Globus pallidus (tissue), 1 donor: ENCODE measurements at regions not wholly inside any gene's neighbourhood (a gene's known extent, or its start where the extent isn't known, plus 50 kb on each side); places are given as distances from the start of the nearest gene placed in this dataset.
A peak's percentile ranks its signal among the peaks of the same experiment; 100 is the strongest.
"Not testable (repeated sequence)": the region's sequence is repeated elsewhere in the genome, so short reads cannot be mapped to it uniquely, and the experiment has no call there.

Experiments used
- DNase-seq: peaks from one replicate; pipeline ENCODE4 v3.0.0-alpha.2; 2015; ENCODE audit warnings: low spot score

- no peak for DNase-seq
These were observed 346.4 kb upstream of the PRKX start for GRCh38 chrX:4059893-4060292.

- DNase-seq = no peak
These were observed 330.5 kb upstream of the PRKX start for GRCh38 chrX:4043951-4044350.

- DNase-seq = no peak
These were observed 322.4 kb upstream of the PRKX start for GRCh38 chrX:4035874-4036273.

GRCh38 chrX:4028151-4028550 is 314.7 kb upstream of the PRKX start:
- no peak for DNase-seq

- DNase-seq = no peak
These were observed 291.8 kb upstream of the PRKX start for GRCh38 chrX:4005281-4005680.

- no peak for DNase-seq
These were observed 291.4 kb upstream of the PRKX start for GRCh38 chrX:4004822-4005221.

- DNase-seq = no peak
These were observed 280.9 kb upstream of the PRKX start for GRCh38 chrX:3994315-3994714.

- no peak for DNase-seq
These were observed 277.1 kb upstream of the PRKX start for GRCh38 chrX:3990569-3990968.

GRCh38 chrX:3972104-3972858 is 258.8 kb upstream of the PRKX start:
- not testable (repeated sequence) for DNase-seq

- DNase-seq = no peak
These were observed 255.3 kb upstream of the PRKX start for GRCh38 chrX:3968749-3969148.

GRCh38 chrX:3963980-3964379 is 250.5 kb upstream of the PRKX start:
- no peak for DNase-seq

GRCh38 chrX:3962511-3963311 is 249.3 kb upstream of the PRKX start:
- peak; percentile 16 for DNase-seq

- DNase-seq = no peak
These were observed 247.5 kb upstream of the PRKX start for GRCh38 chrX:3960952-3961351.

GRCh38 chrX:3951859-3952258 is 238.4 kb upstream of the PRKX start:
- no peak for DNase-seq

GRCh38 chrX:3950373-3950772 is 236.9 kb upstream of the PRKX start:
- DNase-seq = no peak

- DNase-seq = no peak
These were observed 230.5 kb upstream of the PRKX start for GRCh38 chrX:3943965-3944364.

- no peak for DNase-seq
These were observed 226.7 kb upstream of the PRKX start for GRCh38 chrX:3940000-3940610.

- no peak for DNase-seq
These were observed 225.1 kb upstream of the PRKX start for GRCh38 chrX:3938587-3938986.

- not testable (repeated sequence) for DNase-seq
These were observed 221.7 kb upstream of the PRKX start for GRCh38 chrX:3935196-3935595.

- DNase-seq = not testable (repeated sequence)
These were observed 207.1 kb upstream of the PRKX start for GRCh38 chrX:3920424-3921017.

- not testable (repeated sequence) for DNase-seq
These were observed 206.4 kb upstream of the PRKX start for GRCh38 chrX:3919668-3920423.

- DNase-seq = not testable (repeated sequence)
These were observed 201.4 kb upstream of the PRKX start for GRCh38 chrX:3914813-3915212.
